DMS 273 treated with DMSO at 0.1 percent for 48 hours (cell line): ENCODE measurements at regions not wholly inside any gene's neighbourhood (a gene's known extent, or its start where the extent isn't known, plus 50 kb on each side); places are given as distances from the start of the nearest gene placed in this dataset.

ENCODE experiments used
- DNase-seq: peaks from one replicate; lab custom pipeline; 2025; lab: John Stamatoyannopoulos, UW

DNA sequence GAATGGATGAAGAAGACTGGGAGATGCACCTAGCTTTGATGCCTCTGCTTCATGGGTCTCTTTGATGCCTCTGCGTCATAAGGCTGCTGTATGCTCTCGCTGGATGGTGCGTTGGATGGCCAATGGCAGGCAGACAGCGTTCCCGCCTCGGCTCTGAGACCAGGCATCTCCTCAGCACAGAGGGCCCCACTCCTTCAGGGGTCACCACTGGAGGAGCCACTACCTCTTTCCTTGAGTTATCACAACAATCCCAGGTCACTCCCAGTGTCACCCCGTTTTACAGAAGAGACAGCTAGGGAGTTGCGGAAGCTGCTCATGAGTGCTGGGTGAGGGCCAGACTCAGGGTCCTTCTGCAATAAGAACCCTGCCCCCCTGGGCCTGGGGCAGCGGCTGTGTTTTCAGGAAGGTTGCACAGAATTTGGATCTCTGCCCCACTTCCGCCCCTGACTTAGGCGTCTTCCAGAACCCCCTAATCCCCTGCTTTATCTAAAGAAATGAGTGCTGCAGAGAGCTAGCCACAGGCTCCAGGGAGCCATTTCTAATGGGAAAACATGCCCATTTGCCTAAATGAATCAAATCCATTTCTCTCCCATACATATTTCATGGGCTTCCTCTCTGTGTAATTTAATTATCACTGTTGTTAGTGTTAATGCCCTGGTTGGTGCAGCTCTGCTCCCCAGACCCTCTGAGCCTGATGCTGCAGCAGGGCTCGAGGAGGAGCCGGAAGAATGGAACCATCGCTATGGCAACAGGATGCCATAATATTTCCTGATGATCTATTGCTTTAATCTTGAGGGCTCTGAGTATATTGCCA lies 131.8 kb upstream of the HS6ST1 start:
- no peak for DNase-seq

DNA sequence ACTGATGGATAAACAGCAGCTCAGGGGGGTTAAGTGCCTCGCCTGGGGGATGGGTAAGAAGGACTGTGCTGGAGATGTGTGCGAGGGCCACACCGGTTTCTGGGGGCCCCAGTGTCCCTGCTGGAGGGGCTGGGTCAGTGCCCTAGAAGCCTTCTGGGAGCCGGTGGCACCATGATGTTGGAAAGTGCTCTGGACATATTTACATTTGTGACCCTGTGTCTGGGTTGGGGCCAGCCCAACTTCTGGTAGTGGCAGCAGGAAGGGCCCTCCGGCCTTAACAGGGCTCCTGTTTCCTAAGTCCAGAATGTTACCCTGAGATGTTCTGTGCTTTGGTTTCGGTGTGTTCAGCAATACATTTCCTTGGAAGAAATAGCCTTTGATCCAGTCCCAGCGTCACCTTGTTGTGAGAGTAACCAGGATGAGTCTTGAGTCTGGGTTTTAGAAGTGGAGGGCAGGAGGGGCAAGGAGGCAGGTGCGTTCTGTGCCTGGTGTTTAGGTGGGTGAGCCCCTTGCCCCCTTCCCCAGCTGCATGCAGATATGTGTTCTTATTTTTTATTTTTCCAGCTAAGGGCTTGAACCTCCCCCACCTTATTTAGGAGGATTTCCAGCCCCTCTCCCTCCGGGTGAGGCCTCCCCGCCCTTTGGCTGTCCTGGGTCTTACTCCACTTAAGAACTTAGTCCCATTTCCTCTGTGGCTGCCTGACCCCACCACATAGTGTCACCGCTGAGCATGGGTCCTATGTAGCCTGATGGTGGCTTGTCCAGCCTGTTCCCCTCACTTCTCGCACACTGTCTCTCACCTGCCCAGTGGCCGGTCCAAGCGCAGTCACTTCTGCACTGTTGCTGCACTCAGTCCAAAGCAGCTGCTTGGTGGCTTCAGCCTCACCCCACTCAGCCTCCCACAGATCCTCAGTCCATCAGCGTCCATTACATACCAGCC lies 132.7 kb upstream of the HS6ST1 start:
- no peak for DNase-seq

DNA sequence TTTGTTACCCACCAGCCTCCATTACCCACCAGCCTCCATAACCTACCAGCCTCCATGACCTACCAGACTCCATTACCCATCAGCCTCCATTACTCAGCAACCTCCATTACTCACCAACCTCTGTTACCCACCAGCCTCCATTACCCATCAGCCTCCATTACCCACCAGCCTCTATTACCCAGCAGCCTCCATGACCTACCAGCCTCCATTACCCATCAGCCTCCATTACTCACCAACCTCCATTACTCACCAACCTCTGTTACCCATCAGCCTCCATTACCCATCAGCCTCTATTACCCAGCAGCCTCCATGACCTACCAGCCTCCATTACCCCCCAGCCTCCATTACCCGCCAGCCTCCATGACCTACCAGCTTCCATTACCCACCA lies 133.3 kb upstream of the HS6ST1 start:
- no peak for DNase-seq

DNA sequence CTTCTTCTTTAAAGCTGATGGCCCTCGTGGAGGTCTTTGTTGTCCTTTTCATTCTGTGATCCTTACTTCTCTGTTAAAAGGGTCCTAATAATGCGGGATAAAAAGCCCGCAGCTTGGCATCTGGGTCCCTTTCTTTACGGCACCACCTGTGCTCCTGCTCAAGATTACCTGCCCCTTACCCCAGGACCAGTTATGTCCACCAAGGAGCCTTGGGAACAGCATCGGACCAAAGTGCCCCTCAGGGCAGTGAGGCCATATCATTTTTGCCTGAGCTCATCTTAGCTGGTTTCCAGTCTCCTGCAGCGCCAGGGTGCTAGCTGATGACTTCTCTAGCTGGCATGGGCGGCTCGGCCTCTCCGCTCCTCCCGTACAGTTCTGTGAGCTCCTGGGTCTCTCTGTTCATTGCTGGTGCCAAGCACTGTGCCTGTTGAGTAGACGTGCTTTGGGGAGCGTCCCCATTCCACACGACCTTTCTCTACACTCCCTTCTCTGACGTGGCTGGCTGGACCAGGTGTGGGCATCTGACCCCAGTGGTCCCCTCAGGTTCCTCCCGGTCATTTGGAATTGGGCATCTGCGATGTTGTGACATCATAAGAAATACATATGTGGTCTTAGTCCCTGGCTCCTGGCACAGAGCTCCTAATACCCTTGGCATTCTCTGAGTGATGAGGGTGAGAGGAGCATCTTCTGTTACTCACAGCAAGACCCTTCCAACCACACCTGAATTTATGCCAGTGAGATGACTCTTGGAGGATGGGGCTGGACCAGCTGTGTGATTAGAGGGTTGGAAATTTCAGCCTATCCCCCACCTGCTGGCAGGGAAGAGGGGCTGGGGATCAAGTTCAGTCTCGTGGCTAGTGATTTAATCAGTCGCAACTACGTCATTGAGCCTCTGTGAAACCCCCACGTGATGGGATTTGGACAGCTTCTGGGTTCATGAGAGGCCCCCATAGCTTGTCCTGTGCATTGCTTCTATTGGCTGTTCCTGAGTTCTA lies 134.2 kb upstream of the HS6ST1 start:
- no peak for DNase-seq

DNA sequence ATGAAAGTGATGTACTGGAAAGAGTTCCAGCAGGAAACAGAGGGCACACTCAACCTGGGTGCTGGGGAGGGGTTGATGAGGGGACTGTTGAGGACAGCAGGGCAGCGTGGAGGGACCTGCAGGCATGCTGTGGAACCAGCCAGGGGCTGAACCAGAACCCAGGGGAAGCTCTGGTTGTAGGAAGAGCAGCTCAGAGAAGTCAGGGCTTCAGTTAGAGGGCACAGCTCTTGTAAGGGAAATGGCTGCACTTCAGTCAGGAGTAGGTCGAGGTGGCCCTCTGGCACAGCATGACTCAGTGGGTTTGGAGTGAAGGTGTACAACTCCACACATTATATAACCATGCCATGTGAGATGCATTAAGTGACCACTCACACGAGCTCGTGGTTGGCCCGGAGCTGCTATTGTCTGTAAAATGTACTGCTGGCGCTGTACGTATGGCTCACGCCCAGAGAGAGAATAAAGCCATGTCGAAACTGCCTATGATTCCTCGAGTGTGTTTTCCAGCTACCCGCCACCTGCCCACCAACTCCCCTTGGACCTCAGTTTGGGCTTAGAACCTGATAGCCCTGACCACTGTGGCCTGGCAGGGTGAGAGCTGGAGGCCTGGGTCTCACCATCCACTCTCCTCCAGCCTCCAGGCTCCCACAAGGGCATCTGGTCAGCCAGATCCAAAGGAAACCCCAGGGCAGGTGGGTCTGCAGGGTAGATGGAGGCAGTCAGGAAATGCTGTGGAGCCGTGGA lies 136.5 kb upstream of the HS6ST1 start:
- no peak for DNase-seq

DNA sequence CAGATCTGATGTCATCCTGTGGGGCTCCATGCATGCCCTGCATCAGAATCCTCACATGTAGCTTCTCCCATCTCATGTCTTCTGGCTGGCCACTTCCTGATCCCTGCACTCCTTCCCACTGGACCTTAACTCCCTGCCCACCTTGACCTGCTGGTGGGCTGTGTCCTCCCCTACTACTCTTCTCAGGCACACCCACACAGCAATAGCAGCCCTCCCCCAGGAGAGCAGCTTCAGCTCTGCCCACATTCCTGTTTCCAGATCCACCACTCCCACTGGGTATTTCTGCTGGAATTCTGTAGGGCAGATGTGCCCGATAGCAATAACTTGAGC lies 137.0 kb upstream of the HS6ST1 start:
- no peak for DNase-seq

DNA sequence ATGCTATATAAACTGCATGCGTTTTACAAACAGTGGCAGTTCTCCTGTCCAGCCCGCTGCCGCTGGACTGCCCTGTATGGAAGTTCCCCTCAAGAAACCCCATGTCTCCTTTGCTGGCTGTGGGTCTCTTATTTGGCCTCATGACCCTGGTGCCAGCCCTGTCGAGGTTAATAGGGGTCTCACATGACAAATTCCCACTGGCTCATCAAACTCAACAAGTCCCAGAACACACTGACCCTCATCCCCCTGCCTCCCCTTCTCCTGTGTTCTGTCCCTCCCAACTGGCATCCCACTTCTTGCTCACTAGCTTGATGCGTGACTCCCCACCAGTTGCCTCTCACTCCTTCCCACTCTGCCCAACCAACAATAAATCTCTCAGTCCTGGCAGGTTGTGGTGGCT lies 137.6 kb upstream of the HS6ST1 start:
- DNase-seq, result no peak

DNA sequence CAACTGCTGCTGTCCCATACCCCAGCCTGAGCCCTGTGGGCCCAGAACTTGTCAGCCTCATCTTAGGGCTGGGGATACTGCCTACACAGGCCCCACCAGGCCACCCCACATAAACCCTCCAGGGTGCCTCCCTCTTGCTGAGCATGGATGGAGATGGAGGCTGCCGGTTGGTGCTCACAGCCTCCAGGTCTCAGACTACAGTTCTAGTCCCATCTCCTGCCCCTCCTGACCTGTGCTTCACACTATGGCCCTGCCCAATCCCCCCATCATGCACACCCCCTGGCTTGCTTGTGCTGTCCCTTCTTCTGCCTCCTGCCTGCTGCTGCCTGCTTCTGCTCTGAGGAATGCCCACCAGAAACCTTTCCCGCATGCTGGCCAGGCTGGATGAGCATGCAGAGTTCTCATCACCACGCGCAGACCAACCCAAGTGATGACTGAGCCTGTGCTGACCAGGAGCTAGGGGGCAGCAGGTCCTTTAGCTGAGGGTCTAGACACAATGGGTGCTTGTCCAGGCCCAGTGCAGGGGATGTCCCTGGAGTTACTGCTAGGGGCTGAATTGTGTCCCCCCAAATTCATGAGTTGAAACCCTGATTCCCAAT lies 138.4 kb upstream of the HS6ST1 start:
- DNase-seq, result no peak

DNA sequence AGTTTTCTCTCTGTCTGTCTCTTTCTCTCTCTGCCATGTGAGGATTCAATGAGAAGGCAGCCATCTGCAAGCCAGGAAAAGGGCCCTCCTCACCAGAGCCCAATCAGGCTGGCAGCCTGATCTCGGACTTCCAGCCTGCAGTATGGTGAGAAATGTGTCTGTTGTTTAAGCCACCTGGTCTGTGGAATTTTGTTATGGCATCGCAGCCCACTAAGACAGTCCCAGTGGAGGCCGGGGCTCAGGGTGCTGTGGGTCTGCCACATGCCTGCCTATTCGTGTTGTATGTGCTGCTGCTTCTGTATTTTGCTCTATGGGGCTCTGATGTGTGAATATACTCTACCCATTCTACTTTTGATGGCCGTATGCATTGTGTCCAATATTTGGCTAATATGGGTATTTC lies 139.0 kb upstream of the HS6ST1 start:
- DNase-seq, result no peak

DNA sequence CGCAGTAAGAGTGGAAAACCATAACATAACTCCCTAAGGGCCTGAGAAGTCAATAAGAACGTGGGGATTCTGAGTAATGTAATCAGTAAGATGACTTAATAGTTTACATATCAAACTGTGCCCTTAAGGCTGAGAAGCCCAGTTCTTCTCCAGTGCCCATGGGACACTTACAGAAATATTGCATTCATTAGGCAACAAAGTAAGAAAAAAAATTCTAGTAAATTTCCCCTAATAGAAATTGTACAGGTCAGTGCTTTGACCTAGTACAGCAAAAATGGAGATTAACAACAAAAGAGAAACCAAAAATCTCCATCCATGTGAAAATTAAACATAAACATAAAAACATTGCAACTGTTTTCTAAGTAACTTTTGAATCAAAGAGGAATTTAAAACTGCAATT lies 139.8 kb upstream of the HS6ST1 start:
- no peak for DNase-seq

DNA sequence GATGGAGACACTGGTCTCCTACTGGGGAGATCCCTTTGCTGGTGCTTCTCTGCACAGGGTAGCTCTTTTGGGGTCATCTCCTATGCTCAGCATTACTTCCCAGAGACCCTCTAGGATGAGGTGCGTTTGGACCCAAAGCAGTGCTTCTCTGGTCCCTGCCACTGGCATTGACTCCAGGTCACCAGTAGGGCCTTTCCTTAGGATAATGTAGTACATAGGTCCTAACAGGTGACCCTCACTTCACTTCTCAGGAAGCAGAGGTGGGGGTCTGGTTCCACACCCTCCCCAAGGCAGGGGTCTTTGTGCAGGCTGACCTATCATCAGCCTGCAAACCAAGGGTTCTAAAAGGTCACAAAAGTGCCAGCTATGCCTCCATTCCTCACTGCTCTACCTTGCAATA lies 145.8 kb upstream of the HS6ST1 start:
- no peak for DNase-seq

DNA sequence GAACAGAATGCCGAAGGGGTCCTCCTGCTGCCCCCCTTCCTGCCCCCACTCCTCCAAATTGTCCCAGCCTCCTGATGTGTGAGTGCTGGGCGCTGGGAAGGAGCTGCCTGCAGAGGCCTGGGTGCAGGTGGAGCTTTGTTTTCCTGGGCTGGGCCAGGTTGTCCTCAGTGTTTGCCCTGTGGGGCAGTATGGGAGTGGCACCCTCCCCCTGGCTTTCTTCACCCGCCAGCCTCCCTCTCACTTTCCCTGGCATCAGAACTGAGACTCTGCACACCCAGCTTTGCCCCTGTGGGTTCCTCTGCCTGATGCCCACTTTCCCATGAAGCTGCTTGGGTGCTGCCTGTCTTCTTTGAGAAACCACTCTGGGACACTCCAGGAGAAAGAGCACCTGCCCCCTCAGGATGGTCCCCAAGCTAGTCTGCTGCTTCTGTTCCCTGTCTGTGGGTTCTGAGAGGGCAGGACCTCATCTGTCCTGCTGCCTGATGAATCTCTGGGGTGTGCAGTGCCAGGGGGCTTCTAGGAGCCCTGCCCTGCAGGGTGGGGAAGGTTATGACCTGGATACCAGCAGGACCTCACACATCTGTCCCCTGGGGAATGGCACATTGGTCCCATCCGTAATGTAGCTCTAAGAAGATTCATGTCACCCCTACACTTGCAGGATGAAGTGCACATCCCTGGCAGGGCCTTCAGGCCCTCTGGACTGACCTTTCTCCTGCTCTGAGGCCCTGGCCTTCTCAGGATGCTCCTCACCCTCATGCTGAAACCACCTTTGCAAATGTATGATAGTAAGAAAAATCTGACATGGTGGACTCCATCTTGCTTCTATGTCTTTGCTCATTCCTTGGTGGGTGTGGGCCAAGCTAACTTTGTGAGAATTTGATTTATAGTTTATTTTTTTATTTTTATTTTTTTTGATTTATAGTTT lies 146.8 kb upstream of the HS6ST1 start:
- no peak for DNase-seq

DNA sequence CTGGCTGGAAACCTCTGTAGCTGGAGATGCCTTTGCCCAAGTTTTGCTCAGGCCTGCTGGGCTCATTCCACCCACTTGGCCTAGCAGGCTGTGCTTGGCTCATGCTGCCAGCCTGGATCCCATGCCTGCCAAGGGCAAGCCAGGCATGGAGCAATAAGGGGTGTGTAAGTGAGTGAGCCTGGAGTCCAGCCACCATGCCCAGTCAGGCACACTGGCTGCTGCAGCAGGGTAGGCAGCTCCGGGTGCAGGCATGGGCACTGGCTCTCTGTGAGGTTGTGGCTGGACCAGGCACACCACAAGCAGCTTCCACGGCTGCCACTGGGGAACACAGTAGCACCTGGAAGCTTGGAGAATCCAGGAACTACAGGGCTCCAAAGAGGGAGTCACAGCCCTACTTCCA lies 147.7 kb upstream of the HS6ST1 start:
- no peak for DNase-seq

DNA sequence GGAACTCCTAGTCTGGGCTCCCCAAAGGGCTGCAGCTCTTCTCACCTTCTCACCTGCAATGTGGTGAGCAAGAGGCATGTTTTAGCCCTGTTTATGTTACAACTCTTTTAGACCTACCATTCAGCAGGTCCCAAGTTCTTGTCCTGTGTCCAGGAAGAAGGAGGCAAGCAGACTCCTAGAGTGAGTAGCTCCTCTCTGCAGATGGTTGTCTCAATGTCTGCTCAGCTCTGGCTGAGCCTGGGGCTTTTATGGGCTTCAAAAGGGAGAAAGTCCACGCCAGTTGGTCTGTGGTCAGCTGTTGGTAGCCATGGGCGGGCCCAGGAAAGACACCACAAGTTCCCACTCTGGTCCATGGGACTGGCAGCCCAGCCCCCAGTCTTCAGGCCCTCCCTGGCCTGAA lies 148.1 kb upstream of the HS6ST1 start:
- no peak for DNase-seq

DNA sequence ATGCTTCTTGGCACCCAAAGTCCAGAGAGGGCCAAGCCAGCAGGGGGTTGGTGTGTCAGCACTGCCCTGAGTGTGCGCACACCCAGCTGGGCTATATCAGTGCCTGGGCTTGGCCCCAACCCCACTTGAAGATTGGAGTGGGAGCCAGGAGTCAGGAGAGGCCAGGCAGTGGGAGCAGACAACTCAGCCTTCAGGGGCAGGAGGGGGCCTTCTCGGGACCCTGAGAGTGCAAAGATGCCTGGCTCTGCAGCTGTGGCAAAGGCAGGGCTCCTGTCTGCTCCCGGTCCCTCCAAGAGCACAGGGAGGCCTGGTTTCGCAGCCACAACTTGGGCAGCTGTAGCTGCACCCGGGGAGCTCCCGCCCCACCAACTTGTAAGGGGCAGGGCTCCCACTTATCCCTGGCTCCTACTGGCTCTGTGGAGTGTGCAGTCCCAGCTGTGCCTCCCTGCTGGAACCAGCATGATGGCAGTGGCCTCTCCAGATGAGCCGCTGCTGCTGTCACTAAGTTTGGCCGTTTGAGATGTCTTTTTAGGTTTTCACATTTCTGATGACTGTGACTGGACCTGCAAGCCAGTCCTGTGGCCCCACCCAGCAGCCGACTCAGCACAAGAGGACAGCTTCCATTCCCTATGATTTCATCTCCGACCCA lies 148.8 kb upstream of the HS6ST1 start:
- no peak for DNase-seq

DNA sequence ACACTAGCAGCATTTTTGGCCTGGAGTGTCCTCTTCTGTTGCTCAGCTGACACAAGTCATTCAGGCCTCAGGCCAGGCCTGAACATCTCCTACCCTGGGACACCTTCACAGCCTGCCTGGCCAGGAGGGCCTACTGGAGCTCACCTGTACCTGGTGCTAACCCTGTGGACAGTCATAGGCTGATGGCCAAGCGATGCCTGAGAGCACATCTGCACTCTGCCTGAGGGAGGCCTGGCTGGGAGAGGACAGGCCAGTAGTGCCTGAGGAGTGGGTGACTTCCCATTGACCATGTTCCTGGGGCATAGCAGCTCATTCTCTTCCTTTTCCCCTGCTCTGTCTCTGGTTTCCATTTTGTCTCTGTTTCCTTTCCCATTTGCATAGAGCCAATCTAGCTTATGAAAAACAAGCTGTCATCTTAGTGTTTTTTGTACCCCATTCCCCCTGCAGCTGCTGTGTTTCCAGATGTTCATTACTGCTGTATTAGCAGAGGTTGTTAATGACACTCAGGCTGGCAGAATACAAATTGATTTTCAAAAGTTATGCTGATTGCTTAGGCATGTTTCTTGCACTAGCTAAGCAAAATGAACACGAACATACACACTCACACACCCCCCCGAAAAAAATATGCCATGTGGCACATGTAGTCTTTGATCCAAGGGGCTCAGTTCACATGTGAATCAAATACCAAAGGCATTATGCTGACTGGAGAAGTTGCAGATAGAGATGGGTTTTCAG lies 149.7 kb upstream of the HS6ST1 start:
- DNase-seq, result no peak

DNA sequence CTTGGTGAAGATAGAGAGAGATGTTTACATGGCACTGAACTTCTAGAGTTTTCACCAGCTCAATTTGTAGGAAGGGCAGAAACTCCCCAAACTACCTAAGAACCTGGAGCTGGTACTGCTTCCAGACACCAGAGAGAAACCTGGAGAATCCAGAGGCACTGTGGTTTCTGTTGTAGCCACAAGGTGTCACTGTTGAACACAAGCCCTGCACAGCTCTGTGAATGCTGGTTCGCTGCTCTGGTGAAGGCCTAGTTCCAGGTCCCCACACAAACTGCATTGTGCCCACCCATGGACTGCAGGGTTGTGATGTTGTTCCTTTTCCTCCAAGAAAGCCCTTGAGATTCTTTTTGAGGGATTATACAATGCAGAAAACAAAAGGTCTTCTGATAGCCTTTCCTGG lies 150.5 kb upstream of the HS6ST1 start:
- DNase-seq, result no peak

DNA sequence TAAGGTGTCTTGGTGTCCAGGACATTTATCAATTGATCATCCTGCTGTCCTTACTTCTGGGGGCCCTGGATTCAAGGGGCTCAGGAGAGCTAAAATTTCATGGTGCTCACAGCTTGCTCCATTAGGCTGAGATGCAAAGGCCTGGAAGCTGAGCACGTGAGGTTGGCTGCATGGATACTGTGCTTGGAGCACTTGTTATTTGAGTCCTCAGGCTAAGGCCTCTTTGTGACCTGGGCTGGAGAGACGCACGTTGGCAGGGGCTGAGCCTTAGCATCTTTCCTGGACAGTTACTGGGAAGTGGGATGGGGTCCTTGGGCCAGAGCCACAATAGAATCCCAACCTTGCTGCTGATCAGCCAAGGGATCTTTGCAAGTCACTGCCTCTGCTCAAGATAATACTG lies 151.2 kb upstream of the HS6ST1 start:
- no peak for DNase-seq

DNA sequence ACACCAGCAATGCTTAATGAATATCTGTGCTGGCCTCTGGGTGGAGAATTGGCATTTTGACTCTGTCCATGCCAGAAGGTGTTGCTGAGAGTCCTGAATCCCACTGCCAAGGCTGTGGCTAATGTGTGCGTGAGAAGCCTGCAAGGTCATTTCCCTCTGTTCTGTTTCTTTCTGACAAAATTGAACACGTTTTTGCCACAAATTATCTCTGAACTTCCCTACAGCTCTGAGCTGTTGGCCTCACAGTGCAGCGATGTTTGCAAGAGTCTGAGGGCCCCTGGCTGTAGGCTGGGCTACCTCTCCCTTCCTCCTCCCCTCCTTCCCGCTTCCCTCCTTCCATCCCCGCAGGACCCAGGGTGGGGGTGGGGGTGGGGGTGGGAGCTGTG lies 154.1 kb upstream of the HS6ST1 start:
- no peak for DNase-seq
